HUES64 (cell line): ENCODE measurements at regions not wholly inside any gene's neighbourhood (a gene's known extent, or its start where the extent isn't known, plus 50 kb on each side); places are given as distances from the start of the nearest gene placed in this dataset.
"Not testable (repeated sequence)": the region's sequence is repeated elsewhere in the genome, so short reads cannot be mapped to it uniquely, and the experiment has no call there.

ENCODE experiments used
- H3K27ac ChIP-seq: 2 replicates; pipeline ENCODE4 v1.7.0; 2013; ENCODE audit warnings: low read depth, low read length, inconsistent platforms
- H3K27me3 ChIP-seq: 2 replicates; pipeline ENCODE4 v1.6.1; 2013; ENCODE audit warnings: mild to moderate bottlenecking, low read length; ENCODE audit not compliant: insufficient read depth
- H3K36me3 ChIP-seq: 2 replicates; pipeline ENCODE4 v1.6.1; 2013; ENCODE audit warnings: mild to moderate bottlenecking, low read length; ENCODE audit not compliant: insufficient read depth
- H3K4me1 ChIP-seq: 2 replicates; pipeline ENCODE4 v1.6.1; 2013; ENCODE audit warnings: mild to moderate bottlenecking, low read length, moderate library complexity; ENCODE audit not compliant: insufficient read depth
- H3K4me3 ChIP-seq: 2 replicates; pipeline ENCODE4 v1.5.1; 2013; ENCODE audit warnings: mild to moderate bottlenecking, low read length, moderate library complexity
- H3K9ac ChIP-seq: 2 replicates; pipeline ENCODE4 v1.6.1; 2013; ENCODE audit warnings: mild to moderate bottlenecking, low read depth, low read length
- H3K9me3 ChIP-seq: 2 replicates; pipeline ENCODE4 v1.6.1; 2013; ENCODE audit warnings: low read depth, low read length; ENCODE audit not compliant: insufficient read depth
- WGBS: fragments of 150-250, 120-280 bp; methylation state at CpG from one replicate; pipeline ENCODE4 v1.1.7; 2013; ENCODE audit warnings: missing lambda C conversion rate; 5-methylcytosine and 5-hydroxymethylcytosine counted together

DNA sequence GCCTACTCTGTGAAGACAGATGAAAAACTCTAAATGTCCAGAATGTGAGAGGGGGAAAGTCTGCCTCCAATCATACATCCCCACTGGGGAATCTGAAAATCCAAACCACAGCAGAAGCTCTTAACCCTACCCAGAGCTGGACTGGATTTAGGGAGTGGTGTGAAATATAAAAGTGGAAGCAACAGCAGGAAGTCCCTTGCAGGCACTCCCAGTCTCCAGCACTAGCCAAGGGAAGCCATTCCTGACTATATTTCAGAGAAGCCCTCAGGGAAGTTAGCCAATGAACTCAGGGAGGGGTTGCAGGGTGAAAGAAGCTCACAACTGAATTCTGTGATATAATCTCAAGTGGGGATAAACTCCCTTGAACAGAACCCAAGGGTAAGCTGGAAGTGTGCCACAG, 51.5 kb downstream of the CRPPA start:
- H3K36me3 ChIP-seq, result no peaks in the 10 kb centered on the region

DNA sequence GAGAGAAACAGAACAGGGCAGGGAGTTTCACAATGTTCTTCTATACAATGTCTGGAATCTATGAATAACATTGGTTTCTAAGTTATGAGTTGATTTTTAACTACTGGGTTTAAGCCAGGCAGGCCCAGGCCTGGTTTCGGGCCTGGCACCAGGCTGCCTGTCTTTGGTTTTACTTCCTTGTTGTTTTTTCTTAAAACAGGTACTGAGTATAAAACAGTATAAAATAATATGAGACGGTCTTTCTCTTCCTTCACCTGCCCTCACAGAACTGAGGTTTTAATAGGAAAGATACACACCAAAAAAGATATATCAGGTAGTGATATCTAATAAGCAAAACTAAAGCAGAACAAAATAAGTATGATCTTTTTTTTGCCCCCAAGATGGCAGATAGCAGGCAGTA, 52.0 kb downstream of the CRPPA start:
- H3K4me1 ChIP-seq, H3K9me3 ChIP-seq, H3K27me3 ChIP-seq, H3K4me3 ChIP-seq, H3K36me3 ChIP-seq, H3K27ac ChIP-seq, H3K9ac ChIP-seq: not testable (repeated sequence)
- 86% methylated on average over 1 of the region's 2 CpGs for WGBS

More for the DNA sequence above, 51.5 kb downstream of the CRPPA start:
- Histone ChIP-seq H3K27ac (no peak overlapping the region), H3K4me3 (no peak overlapping the region), H3K27me3 (no peaks in the 10 kb centered on the region), H3K9ac (no peak overlapping the region), H3K4me1 (no peaks in the 10 kb centered on the region), H3K9me3 (no peaks in the 10 kb centered on the region)

- H3K4me1 ChIP-seq, result no peaks in the 10 kb centered on the region
- no peaks in the 10 kb centered on the region for H3K27me3 ChIP-seq
- H3K4me3 ChIP-seq, result no peak overlapping the region
- no peak overlapping the region for H3K9ac ChIP-seq
- WGBS, result 87% methylated on average over 3 of the region's 3 CpGs
- no peak overlapping the region for H3K27ac ChIP-seq
- H3K9me3 ChIP-seq, result no peaks in the 10 kb centered on the region
- no peaks in the 10 kb centered on the region for H3K36me3 ChIP-seq
These were observed 52.5 kb downstream of the CRPPA start for GRCh38 chr7:16368885-16369284.

- H3K4me1 ChIP-seq, result no peaks in the 10 kb centered on the region
- H3K27me3 ChIP-seq, result no peaks in the 10 kb centered on the region
- H3K27ac ChIP-seq, result no peak overlapping the region
- WGBS, result 100% methylated on average over 1 of the region's 1 CpG
- H3K36me3 ChIP-seq, result no peaks in the 10 kb centered on the region
- H3K4me3 ChIP-seq, result no peak overlapping the region
- H3K9ac ChIP-seq, result no peak overlapping the region
- H3K9me3 ChIP-seq, result no peaks in the 10 kb centered on the region
These were observed 54.2 kb downstream of the CRPPA start for GRCh38 chr7:16367115-16367514.

DNA sequence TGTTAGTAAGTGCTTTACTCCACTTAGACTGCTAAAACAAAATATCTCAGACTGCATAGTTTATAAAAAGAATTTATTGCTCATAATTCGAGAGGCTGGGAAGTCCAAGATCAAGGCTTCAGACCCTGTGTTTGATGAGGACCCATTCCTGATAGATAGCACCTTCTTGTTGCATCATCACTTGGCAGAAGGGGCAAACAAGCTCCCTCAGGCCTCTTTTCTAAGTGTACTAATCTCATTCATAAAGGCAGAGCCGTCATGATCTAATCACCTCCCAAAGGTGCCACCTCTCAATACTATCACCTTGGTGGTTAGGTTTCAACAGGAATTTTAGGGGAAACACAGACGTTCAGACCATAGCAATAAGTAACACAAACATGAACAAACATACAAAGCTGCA, 55.4 kb downstream of the CRPPA start:
- no peaks in the 10 kb centered on the region for H3K36me3 ChIP-seq
- no peak overlapping the region for H3K27ac ChIP-seq
- no peaks in the 10 kb centered on the region for H3K27me3 ChIP-seq
- 90% methylated on average over 3 of the region's 3 CpGs for WGBS
- H3K9me3 ChIP-seq, result no peaks in the 10 kb centered on the region
- H3K4me3 ChIP-seq, result no peak overlapping the region
- H3K9ac ChIP-seq, result no peak overlapping the region
- H3K4me1 ChIP-seq, result no peaks in the 10 kb centered on the region

DNA sequence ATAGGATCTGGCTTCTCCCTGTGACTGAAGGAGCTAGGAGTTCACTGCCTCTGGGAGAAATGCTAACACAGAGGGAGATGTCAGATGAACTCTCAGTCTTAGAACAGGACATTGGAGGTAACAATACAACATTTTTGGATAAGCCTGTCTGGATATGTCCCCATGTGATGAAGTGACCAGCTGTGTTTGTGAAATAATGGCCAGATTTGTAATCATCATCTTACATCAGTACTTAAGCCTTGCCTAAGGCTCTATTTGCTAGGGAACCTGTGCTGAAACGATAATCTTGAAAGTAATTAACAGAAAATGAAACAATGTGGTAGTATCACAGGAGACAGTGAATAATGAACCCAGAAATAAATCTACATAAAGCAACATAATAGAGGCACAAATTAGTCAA, 56.2 kb downstream of the CRPPA start:
- Histone ChIP-seq H3K4me1 (no peaks in the 10 kb centered on the region), H3K27ac (no peak overlapping the region), H3K9me3 (no peaks in the 10 kb centered on the region), H3K9ac (no peak overlapping the region), H3K36me3 (no peaks in the 10 kb centered on the region), H3K27me3 (no peaks in the 10 kb centered on the region), H3K4me3 (no peak overlapping the region)
- WGBS, result no CpG with 5 or more reads among the region's 1 CpG

DNA sequence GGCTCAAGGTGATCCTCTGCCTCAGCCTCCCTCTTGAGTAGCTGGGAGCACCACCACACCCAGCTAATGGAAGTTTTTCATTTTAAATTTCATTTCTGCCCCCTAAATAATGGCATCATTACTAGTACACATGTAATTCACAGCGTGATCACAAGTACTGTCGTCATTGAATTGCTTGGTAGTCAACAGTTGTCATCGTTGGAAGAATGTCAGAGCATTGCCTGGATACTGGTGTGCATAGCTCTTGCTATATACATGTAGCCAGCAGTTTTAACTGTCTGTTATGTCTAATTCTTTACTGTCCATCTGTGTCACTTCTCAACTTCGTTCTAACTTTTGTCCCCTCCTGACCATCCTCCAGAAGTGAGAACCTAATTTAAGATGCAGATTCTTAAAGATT, 62.1 kb downstream of the CRPPA start:
- no peak overlapping the region for H3K9ac ChIP-seq
- WGBS, result 86% methylated on average over 4 of the region's 4 CpGs
- H3K9me3 ChIP-seq, result no peaks in the 10 kb centered on the region
- no peak overlapping the region for H3K27ac ChIP-seq
- H3K4me1 ChIP-seq, result no peaks in the 10 kb centered on the region
- no peaks in the 10 kb centered on the region for H3K27me3 ChIP-seq
- H3K4me3 ChIP-seq, result no peak overlapping the region
- no peaks in the 10 kb centered on the region for H3K36me3 ChIP-seq

- Histone ChIP-seq H3K4me1 (no peaks in the 10 kb centered on the region), H3K9ac (no peak overlapping the region), H3K36me3 (no peaks in the 10 kb centered on the region), H3K9me3 (no peaks in the 10 kb centered on the region), H3K27ac (no peak overlapping the region), H3K27me3 (no peaks in the 10 kb centered on the region), H3K4me3 (no peak overlapping the region)
- WGBS, result 90% methylated on average over 3 of the region's 3 CpGs
These were observed 63.4 kb downstream of the CRPPA start for GRCh38 chr7:16357921-16358320.

DNA sequence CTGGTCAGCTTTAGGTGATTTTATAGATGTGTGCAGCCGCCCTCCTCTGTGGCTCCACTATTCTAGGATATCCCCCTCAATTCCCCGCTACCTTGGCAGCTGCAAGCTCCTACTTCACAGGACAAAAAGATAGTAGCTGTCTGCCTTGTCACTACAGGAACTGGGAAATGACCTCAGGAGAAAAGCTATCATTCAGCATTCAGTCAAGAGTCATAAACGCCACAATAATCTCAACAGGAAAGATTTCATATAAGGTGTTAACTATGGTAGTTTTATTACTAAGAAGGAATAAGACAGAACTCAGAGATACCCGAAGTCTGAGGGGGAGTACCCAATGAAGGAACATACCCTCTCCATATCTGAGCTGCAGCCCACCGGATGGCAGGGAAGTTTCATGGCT, 63.9 kb downstream of the CRPPA start:
- H3K27me3 ChIP-seq, result no peaks in the 10 kb centered on the region
- no peaks in the 10 kb centered on the region for H3K9me3 ChIP-seq
- H3K36me3 ChIP-seq, result no peaks in the 10 kb centered on the region
- H3K4me3 ChIP-seq, result no peak overlapping the region
- H3K27ac ChIP-seq, result no peak overlapping the region
- H3K4me1 ChIP-seq, result no peaks in the 10 kb centered on the region
- H3K9ac ChIP-seq, result no peak overlapping the region
- WGBS, result 96% methylated on average over 4 of the region's 5 CpGs

DNA sequence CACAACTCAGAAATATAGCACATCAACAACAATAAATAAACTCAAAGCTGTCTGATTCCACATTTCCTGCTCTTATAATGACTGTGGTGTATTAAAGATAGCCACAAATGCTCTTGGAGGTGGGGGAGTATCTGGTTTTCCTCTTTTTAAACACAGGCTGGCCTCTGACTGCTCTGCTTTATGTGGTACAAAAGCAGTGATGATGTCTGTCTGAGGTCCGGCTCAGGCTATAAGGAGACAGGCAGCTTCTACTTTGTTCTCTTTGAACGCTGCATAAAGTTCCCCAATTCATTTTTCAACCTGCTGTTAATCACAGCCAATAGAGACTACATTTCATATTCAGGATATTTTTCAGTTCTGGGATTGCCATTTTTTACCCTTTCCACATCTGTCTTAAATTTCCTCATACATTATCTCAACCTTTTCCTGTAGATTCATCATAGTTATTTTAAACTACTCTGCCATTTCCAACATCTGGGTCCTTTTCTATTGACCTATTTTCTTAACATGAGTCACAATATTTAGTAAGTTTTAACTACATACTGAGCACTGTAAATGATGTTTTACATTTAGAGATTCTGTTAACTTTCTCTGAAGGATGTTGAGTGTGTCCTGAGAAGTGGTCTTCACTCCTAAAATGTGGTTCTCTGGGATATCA, 64.9 kb downstream of the CRPPA start:
- Histone ChIP-seq H3K36me3 (no peaks in the 10 kb centered on the region), H3K4me1 (no peaks in the 10 kb centered on the region), H3K4me3 (no peak overlapping the region), H3K9me3 (no peaks in the 10 kb centered on the region), H3K27me3 (no peaks in the 10 kb centered on the region), H3K9ac (no peak overlapping the region), H3K27ac (no peak overlapping the region)
- 93% methylated on average over 2 of the region's 2 CpGs for WGBS

- H3K27me3 ChIP-seq, result no peaks in the 10 kb centered on the region
- WGBS, result no CpG with 5 or more reads among the region's 1 CpG
- no peaks in the 10 kb centered on the region for H3K4me1 ChIP-seq
- H3K27ac ChIP-seq, result no peak overlapping the region
- H3K4me3 ChIP-seq, result no peak overlapping the region
- H3K9me3 ChIP-seq, result no peaks in the 10 kb centered on the region
- H3K36me3 ChIP-seq, result no peaks in the 10 kb centered on the region
- H3K9ac ChIP-seq, result no peak overlapping the region
These were observed 66.8 kb downstream of the CRPPA start for GRCh38 chr7:16354573-16354972.

DNA sequence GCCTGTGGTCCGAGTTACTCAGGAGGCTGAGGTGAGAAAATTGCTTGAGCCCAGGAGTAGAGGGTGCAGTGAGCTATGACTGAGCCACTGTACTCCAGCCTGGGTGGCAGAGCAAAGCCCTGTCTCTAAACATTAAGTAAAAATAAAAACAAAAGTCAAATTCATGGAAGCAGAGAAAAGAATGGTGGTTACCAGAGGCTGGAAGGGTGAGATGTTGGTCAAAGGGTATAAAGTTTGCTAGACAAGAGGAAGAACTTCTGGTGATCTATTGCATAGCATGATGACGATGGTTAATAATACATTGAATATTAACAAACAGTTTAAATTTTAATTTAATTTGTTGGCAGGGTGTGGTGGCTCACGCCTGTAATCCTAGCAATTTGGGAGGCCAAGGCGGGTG, 68.1 kb downstream of the CRPPA start:
- no peaks in the 10 kb centered on the region for H3K36me3 ChIP-seq
- H3K4me1 ChIP-seq, result no peaks in the 10 kb centered on the region
- H3K27ac ChIP-seq, result no peak overlapping the region
- H3K9me3 ChIP-seq, result no peaks in the 10 kb centered on the region
- WGBS, result 57% methylated on average over 3 of the region's 4 CpGs
- H3K9ac ChIP-seq, result no peak overlapping the region
- H3K27me3 ChIP-seq, result no peaks in the 10 kb centered on the region
- no peak overlapping the region for H3K4me3 ChIP-seq
